ENCODE measurements at regions not wholly inside any gene's neighbourhood (a gene's known extent, or its start where the extent isn't known, plus 50 kb on each side); places are given as distances from the start of the nearest gene placed in this dataset.

- no peak for ATAC-seq
Measured at GRCh38 chr10:90126256-90126595, 424.8 kb downstream of the KIF20B start.

GRCh38 chr10:90130321-90131086 is 429.1 kb downstream of the KIF20B start:
- ATAC-seq = no peak

GRCh38 chr10:90133606-90134005 is 432.2 kb downstream of the KIF20B start:
- no peak for ATAC-seq

- no peak for ATAC-seq
Measured at GRCh38 chr10:90136731-90137316, 435.4 kb downstream of the KIF20B start.

- ATAC-seq = no peak
Measured at GRCh38 chr10:90138844-90139243, 437.5 kb downstream of the KIF20B start.

GRCh38 chr10:90141791-90142190 is 440.4 kb downstream of the KIF20B start:
- ATAC-seq = no peak

- ATAC-seq = no peak
Measured at GRCh38 chr10:90143937-90144336, 442.5 kb downstream of the KIF20B start.

- no peak for ATAC-seq
Measured at GRCh38 chr10:90148116-90148855, 446.9 kb downstream of the KIF20B start.

- ATAC-seq = no peak
Measured at GRCh38 chr10:90149563-90149962, 448.2 kb downstream of the KIF20B start.

- ATAC-seq = no peak
Measured at GRCh38 chr10:90162271-90162853, 461.0 kb downstream of the KIF20B start.

GRCh38 chr10:90167174-90168064 is 466.0 kb downstream of the KIF20B start:
- no peak for ATAC-seq

GRCh38 chr10:90168244-90168643 is 466.9 kb downstream of the KIF20B start:
- peak; percentile 60 for ATAC-seq

- no peak for ATAC-seq
Measured at GRCh38 chr10:90171014-90171722, 469.8 kb downstream of the KIF20B start.

- no peak for ATAC-seq
Measured at GRCh38 chr10:90174531-90174930, 473.1 kb downstream of the KIF20B start.

- ATAC-seq = peak; percentile 73
Measured at GRCh38 chr10:90175161-90175681, 473.8 kb downstream of the KIF20B start.

GRCh38 chr10:90179696-90180407 is 478.5 kb downstream of the KIF20B start:
- peak; percentile 98 for ATAC-seq

GRCh38 chr10:90180886-90181691 is 479.7 kb downstream of the KIF20B start:
- ATAC-seq = no peak

- ATAC-seq = no peak
Measured at GRCh38 chr10:90192825-90193224, 491.4 kb downstream of the KIF20B start.

GRCh38 chr10:90193240-90193985 is 492.0 kb downstream of the KIF20B start:
- no peak for ATAC-seq
